Fibroblast of skin of abdomen (primary cell): ENCODE measurements at regions not wholly inside any gene's neighbourhood (a gene's known extent, or its start where the extent isn't known, plus 50 kb on each side); places are given as distances from the start of the nearest gene placed in this dataset.

ENCODE experiments used
- DNase-seq: peaks from one replicate; pipeline ENCODE4 v3.0.0-alpha.2; 2013

DNA sequence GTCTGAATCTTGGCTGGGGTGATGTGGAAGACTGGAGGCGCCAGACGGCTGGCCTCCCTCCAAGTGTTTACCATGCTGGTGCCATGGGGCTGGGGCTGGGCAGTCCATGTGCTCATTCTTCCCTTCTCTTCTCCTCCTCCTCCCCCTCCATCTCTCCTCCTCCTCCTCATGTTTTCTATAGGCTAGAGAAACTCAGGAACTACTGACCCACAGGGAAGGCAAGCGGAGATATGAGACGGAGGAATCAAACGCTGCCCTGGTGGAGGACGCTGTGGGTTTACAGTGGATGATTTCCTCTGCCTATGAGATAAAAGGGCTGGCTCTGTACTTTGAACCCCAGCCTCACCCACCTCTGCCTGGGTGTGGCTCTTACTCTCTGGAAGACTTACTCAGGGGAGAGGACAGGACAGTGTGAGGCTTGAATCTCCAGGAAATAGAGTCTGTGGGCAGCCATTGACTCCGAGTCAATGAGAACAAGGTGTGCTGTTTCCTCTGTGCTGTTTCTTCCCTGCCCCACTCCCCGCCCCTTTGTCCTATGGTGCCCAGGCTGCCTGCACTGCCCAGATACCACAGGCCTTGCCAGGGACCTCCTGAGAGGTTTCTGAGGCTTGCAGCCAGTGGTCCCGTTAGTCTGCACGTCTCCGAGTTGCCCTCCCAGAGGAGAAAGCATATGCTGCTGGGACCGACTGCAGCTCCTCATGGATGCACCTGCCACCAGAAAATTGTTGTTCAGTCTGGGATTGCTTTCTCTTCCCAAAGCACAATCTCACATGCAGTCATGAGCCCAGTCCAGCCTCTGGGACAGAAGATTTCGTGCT is 132.6 kb upstream of the ARHGAP5 start:
- DNase-seq, result no peak

- DNase-seq, result no peak
Measured at GRCh38 chr14:31945074-31945613, 132.0 kb upstream of the ARHGAP5 start.

DNA sequence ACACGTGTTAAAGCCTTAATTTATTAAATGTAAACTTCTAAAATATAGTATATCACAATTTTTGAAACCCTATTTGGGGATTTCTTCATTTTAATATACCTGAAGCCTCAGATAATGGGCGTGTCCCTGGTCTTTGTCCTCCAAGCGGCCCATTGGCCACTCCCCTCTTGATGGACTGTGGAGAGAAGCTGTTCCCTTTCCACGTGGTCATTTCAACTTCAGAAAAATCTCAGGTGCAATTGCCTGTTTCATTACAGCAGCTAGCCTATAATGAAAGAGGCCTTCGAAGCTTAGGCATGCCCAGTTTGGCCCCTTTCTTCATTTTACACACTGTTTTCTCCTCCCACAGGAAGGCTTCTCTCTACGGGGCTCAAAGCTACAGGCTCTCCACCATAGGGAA is 131.4 kb upstream of the ARHGAP5 start:
- DNase-seq, result no peak

- no peak for DNase-seq
Measured at GRCh38 chr14:31947076-31947475, 130.0 kb upstream of the ARHGAP5 start.

DNA sequence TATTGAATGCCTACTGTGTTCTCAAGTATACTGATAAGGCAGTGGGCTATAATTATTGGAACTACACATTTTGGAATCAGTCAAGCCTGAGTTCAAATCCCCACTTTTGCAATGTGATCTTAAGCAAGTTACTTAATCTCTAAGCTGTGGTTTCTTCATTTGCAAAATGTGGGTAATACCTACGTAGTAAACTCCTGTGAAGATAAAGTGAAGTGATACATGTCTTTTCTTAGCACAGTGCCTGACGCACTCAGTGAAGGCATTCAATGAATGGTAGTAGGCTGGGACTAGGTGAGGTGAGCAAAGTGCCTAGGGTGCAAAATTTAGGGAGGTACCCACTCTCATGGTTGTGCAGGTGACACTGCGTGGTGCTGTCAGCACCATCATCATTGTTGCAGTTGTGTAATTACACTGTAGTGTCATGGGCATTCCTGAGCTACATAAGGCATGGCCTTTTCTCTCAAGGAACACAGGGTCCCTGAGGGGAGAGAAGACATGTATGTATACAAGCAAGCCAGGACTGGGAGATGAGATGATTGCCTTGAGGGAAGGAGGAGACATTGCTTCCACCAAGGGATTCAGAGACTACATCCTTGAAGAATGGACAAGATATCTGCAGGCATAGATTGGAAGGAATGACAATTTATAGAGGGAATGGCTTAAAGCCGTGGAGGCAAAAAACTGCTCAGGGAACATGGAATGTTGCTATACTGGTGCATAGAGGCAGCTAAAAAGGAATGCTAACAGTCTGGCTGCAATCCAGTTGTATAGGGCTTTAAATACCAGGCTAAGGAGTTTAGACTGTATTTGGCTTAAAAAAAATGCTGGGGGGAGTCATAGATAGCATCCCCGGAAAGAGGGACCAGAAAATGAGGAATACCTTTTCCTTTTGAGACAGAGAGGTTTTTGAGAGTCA is 129.2 kb upstream of the ARHGAP5 start:
- peak; percentile 72 for DNase-seq

- no peak for DNase-seq
Measured at GRCh38 chr14:31949709-31950108, 127.4 kb upstream of the ARHGAP5 start.

- no peak for DNase-seq
Measured at GRCh38 chr14:31950331-31950730, 126.8 kb upstream of the ARHGAP5 start.

DNA sequence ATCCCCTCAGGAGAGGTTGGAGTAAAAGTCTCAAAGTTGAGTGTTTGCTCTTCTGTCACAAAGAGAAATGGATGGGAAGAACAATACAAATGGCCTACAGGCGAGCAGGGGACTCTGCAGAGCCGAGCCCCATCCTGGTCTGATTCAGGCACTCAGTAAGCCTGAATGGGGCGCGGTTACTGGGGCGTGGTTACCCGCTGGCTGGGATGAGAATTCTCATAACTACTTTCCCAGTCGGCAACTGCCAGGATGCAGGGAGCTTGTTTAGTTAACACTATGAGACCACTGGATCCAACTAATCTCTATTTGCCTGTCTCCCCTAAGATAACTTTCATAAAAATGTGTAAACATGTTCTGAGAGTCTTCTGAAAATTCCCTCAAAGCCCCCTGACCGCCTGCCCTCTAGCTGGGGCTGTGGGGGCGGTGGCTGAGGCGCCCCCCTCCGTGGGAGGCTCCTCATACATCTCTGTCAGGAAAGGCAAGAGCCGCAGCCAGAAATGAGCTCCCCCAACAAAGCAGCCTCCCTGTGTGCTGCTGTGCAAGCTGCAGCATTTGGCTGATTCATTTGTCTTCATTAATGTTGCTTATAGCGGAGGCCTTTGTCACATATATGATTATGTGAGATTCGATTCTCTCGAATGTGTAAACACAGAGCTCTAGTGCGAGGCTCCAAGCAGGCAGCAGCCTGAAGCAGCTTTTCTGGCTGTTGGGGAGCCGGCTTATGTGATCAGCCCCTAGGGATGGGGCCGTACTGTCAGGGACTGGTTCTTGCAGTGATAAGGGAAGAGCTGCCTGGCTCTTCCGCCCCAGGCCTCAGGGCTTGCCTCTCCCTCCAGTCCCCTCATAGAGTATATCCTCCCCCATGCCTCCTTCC is 126.1 kb upstream of the ARHGAP5 start:
- DNase-seq, result peak; percentile 71

- no peak for DNase-seq
Measured at GRCh38 chr14:31951638-31951964, 125.5 kb upstream of the ARHGAP5 start.

DNA sequence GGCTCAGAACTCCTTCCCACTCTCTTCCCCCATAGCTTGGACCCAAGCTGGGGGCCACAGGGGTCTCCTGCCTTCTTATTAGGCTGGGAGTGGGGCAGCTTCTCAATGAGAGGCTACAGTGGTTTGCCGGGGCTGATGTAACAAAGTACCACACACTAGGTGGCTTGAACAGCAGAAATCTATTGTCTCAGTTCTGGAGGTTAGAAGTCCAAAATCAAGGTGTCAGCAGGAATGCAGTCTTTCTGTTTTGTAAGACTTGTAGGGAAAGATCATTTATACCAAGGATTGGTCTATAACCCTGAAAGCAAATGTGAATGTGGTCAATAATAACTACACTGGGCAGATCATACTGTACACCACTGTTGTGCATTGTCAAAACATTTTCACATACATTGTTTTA is 124.5 kb upstream of the ARHGAP5 start:
- DNase-seq, result no peak

GRCh38 chr14:31953210-31953609 is 123.9 kb upstream of the ARHGAP5 start:
- no peak for DNase-seq

DNA sequence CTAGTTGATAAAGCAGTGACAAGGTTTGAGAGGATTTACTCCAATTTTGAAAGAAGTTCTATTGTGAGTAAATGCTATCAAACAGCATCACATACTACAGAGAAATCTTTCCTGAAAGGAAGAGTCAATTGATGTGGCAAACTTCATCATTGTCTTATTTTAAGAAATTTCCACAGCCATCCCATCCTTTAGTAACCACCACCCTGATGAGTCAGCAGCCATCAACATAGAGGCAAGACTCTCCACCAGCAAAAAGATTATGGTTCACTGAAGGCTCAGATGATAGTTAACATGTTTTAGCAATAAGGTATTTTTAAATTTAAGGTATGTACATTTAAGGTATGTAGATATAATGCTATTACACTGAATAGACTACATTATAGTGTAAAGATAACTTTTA is 122.1 kb upstream of the ARHGAP5 start:
- peak; percentile 36 for DNase-seq

DNA sequence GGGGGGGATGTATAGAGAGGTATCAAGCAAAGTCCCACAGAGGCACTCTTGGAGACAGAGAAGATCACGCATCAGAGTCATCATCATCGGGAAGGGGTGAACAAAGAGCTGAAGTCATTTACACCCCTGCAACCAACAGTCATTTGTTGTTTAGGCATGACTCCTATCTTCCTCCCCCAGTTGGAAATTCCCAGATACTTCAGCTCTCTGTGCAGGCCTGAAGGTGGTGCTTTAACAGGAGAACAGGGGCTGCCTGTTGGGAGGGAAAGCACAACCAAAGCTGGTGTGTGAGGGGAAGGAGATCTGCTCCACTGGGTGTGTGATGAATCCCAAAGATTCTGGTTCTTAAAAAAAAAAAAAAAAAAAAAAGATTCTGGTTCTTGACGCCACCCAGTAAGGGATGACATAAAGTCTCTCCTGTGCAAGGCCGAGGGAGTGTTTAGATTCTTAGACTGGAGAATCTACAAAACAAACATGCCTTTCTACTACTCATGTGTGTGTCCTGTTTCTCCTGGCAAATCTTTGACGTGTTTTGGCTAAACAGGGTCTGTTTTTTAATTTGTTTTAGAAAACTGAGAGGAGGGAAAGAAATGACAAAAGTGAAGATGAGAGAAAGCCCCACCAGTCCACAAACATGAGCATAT is 121.0 kb upstream of the ARHGAP5 start:
- DNase-seq, result no peak

- no peak for DNase-seq
Measured at GRCh38 chr14:31957565-31957964, 119.5 kb upstream of the ARHGAP5 start.

DNA sequence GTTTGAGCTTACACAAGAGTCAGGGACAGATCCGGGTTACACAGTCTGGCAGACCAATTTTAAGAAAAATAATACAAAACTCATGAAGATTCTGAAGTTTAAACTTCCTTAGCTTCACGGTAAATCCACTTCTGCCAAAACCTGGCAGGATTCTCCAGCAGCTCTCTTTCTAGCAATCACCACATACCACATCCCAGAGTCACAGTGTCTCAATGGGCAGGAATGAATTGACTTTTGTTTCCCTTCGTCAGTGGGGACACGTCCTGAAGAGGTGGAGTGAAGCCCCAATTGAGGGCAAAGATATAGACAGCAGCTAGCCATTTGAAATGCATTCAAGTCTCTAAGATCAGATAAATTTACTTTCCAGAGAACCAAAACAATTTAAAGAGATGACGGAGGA is 117.1 kb upstream of the ARHGAP5 start:
- DNase-seq, result no peak

- DNase-seq, result no peak
Measured at GRCh38 chr14:31961896-31962295, 115.2 kb upstream of the ARHGAP5 start.

DNA sequence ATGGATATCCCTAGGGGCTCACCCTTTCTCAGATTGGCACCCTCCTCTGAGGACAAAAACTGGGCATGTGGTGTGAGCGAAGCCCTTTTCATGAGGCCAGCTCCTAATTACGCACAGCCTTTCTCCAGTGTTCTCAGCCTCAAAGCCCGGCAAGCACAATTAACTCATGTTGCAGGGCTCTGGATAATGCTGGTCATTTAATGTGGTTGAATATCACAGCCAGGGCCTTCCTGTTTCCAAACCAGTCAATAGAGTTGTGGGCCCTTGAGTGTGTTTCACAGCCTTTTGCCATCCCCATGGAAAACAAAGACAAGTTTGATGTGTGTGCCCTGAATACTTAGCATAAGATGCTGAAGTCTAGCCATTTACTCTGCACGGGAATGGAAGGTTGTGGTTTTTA is 114.2 kb upstream of the ARHGAP5 start:
- no peak for DNase-seq

DNA sequence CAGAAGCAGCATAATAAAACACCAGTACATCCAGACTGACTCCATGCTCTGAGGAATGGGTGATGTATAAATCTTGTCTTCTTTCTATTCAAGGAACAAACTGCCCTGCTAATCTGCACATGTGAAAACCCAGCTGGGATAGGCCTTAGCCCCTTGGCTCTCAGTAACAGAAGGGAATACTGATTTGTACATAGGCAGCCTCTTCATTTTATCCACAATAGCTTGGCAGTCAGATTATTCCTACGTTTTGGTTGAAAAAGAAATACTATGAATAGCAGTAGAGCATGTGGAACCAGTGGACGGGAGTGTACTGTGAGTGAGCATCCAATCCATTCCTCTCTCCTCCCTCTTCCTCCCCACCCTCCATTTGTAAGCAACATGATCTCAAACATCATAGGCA is 113.5 kb upstream of the ARHGAP5 start:
- no peak for DNase-seq

GRCh38 chr14:31964490-31964889 is 112.6 kb upstream of the ARHGAP5 start:
- no peak for DNase-seq

DNA sequence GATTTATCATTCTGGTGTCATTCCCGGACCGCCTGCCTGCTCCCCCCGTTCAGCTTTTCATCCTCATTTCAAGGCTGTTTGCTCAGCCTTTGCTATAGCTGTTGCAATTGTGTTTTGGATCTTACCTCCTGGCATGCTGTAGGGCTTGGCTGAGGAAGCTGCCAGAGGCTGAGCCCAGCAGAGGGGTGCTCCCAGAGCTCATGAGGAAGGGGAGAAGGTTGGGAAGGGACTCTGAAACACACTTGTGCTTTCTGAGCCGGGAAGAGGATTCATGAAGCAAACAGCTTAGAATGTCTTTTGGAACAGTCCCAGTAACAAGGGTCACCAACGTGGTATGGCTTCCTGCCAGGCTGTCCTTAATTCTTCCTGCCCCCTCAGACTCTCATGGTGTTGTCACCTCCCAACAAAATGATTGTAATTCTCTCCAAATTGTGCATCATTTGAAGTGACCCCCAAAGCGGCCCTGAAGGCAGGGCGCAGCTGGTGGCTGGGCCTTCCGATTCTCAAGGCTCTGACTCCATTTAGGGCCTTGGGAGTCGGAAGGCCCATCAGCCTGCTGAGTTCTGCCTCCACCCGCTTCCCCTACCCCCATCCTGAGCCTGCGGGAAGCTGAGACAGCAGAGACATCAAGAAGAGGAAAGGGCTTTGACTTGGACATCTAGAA is 111.9 kb upstream of the ARHGAP5 start:
- no peak for DNase-seq
